ENCODE measurements at regions not wholly inside any gene's neighbourhood (a gene's known extent, or its start where the extent isn't known, plus 50 kb on each side); places are given as distances from the start of the nearest gene placed in this dataset.

DNA sequence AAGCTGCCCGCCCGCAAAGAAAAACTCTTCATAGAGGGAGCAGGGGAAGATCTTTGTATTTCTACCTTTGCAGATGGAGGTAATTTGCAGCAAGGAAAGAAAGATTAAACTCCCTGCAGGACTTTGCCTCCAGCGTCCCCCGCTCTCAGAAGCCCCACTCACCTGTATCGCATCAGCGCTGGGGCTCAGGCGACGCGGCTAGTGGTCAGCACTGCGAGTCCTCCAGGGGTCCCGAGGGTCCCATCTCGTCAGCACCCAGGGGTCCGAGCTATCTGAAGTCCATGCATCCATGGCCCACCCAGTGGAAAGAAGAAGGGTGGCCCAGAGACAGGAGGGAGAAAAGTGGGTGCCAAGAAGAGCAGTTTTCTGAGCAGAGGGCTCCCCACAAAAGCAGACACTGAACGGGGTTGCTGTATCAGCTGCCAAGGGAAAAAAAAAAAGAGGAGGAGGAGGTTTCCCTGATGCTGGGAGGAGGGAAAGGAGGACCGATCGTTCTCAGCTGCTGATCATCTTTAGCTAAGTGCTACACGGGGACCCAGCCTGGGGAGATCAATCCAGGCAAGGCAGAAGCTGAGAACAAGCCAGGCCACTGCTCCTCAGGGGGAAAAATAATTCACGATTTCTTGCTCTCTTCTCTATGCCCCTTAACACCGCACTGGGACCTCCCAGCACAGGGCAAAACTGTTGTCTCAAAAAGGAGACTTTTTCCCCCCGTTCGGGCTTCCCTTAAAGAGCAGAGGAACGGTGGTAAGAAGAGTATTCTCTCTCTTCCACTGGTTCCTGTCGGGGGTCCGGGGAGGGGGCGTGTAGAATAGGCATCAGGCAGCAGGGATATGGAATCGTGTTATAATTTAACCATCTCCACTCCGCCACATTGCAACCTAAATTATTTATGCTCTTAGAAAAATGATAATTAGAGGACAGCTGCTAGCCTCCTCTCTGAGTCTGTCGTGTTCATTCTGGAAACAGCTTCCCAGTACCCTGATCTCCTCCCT lies 117.7 kb upstream of the CACNA1A start:
- TF ChIP-seq EZH2 (IDR thresholded peaks at IDR 0.05; ENCODE audit: borderline replicate concordance) (no peak), EZH2phosphoT487 (IDR thresholded peaks at IDR 0.05; ENCODE audit: low read depth, severe bottlenecking, unreplicated experiment) (no peak)
- TF ChIP-seq, protein P1, sequence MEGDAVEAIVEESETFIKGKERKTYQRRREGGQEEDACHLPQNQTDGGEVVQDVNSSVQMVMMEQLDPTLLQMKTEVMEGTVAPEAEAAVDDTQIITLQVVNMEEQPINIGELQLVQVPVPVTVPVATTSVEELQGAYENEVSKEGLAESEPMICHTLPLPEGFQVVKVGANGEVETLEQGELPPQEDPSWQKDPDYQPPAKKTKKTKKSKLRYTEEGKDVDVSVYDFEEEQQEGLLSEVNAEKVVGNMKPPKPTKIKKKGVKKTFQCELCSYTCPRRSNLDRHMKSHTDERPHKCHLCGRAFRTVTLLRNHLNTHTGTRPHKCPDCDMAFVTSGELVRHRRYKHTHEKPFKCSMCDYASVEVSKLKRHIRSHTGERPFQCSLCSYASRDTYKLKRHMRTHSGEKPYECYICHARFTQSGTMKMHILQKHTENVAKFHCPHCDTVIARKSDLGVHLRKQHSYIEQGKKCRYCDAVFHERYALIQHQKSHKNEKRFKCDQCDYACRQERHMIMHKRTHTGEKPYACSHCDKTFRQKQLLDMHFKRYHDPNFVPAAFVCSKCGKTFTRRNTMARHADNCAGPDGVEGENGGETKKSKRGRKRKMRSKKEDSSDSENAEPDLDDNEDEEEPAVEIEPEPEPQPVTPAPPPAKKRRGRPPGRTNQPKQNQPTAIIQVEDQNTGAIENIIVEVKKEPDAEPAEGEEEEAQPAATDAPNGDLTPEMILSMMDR (IDR thresholded peaks at IDR 0.05; ENCODE audit: poor library complexity) = no peak

Measured in hepatocyte (in vitro differentiated cells).